H1 (cell line): ENCODE measurements at regions not wholly inside any gene's neighbourhood (a gene's known extent, or its start where the extent isn't known, plus 50 kb on each side); places are given as distances from the start of the nearest gene placed in this dataset.

Experiments used
- ASH2L ChIP-seq: fragments of 200-600, 300-600 bp; sonication (generic); IDR thresholded peaks from one replicate; pipeline ENCODE4 v1.7.1; 2017; ENCODE audit warnings: low read length
- CHD1 ChIP-seq: IDR thresholded peaks from 2 replicates; pipeline ENCODE4 v1.6.1; 2012; ENCODE audit warnings: low read depth, low read length, improper control_type of control experiment
- CTBP2 ChIP-seq: IDR thresholded peaks from 2 replicates; pipeline ENCODE4 v1.7.0; 2011; ENCODE audit warnings: borderline replicate concordance, mild to moderate bottlenecking, moderate library complexity, mixed read lengths, low read length; ENCODE audit not compliant: insufficient read depth, insufficient read length
- JUND ChIP-seq: IDR thresholded peaks from 2 replicates; pipeline ENCODE4 v1.6.1; 2011; ENCODE audit warnings: mild to moderate bottlenecking, improper control_type of control experiment, low read length
- MAFK ChIP-seq: IDR thresholded peaks from 2 replicates; pipeline ENCODE4 v1.6.1; 2012; ENCODE audit warnings: low read depth, mild to moderate bottlenecking, improper control_type of control experiment, low read length
- TAF1 ChIP-seq: IDR thresholded peaks from 2 replicates; pipeline ENCODE4 v1.6.1; 2011; ENCODE audit warnings: mild to moderate bottlenecking, low read depth, low read length
- TBP ChIP-seq: IDR thresholded peaks from 2 replicates; pipeline ENCODE4 v1.6.1; 2011; ENCODE audit warnings: low read depth, low read length, improper control_type of control experiment

DNA sequence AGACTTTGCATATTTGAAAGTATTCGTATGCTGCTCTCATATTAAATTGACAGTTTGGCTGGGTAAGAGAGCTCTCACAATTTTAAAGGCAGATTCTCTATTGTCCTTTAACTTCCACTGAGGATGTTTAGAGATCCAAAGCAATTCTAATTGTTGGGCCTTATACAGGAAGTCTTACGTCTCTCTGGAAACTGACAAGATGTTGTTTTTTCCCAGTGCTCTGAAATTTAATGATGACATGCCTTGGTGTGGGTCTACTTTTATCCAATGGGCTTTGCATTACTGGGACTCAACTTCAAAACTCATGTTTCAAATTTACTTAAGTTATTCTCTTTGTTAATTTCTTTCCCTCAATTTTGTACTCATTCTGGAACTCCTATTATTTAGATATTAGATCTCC, 191.5 kb downstream of the SNX18 start (continued):
- TF ChIP-seq CHD1 (no peak), MAFK (no peak), ASH2L (no peak), TAF1 (no peak), CTBP2 (no peak), TBP (no peak), JUND (no peak)
